NOMO-1 treated with dmso at 0.1 percent for 144 hours (cell line): ENCODE measurements at regions not wholly inside any gene's neighbourhood (a gene's known extent, or its start where the extent isn't known, plus 50 kb on each side); places are given as distances from the start of the nearest gene placed in this dataset.
"Not testable (repeated sequence)": the region's sequence is repeated elsewhere in the genome, so short reads cannot be mapped to it uniquely, and the experiment has no call there.

Experiments used
- DNase-seq: peaks from one replicate; lab custom pipeline; 2025; ENCODE audit not compliant: unreplicated experiment; lab: John Stamatoyannopoulos, UW

- no peak for DNase-seq
Measured at GRCh38 chr2:83470928-83471327, 988.2 kb downstream of the SUCLG1 start.

DNA sequence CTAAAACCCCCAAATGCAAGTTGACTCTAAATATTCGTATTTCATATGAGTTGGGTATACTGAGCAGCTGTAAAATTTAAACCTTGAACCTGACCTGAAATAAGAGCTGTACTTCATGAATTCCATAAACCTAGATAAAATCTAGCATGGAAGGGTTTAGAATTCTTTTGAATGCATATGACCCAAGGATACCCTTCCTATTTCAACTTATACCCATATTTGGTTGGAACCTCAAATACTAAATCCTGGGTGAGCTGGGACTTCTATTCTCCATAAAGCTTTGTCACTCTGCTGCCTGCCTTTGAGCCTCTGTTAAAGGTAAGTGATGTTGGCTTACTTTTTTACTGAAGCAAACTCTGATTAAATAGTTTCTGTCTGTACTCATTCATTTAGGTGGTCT is 994.6 kb downstream of the SUCLG1 start:
- no peak for DNase-seq

- DNase-seq: no peak
Measured at GRCh38 chr2:83462881-83463280, 996.2 kb downstream of the SUCLG1 start.

DNA sequence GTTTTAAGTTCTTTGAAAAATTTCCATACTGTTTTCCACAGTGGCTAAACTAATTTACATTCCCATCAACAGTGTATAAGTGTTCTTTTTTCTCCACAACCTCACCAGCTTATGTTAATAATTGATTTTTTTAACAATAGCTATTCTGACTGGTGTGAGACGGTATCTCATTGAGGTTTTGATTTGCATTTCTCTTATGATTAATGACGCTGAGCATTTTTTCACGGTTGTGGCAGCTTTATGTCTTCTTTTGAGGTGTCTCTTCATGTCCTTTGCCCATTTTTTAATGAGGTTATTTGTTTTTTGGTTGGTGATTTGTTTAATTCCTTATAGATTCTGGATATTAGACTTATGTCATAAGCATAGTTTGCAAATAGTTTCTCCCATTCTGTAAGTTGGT is 997.9 kb downstream of the SUCLG1 start:
- DNase-seq: no peak

- DNase-seq: no peak
Measured at GRCh38 chr2:83459456-83459855, 999.6 kb downstream of the SUCLG1 start.

DNA sequence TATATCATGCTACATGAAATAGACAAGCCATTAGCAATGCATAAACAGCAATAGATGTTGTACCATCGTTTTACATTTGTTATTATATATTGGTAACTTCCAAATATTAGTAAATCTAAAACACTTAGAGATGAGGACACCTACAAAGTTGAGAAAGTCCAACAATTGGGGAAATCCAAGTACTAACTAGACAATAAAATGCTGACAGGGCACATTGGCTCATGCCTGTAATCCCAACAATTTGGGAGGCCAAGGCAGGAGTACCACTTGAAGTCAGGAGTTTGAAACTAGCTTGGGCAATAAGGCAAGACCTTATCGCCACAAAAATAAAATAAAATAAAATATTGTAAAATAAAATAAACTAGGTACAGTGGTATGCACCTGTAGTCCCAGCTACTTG is 1023.1 kb downstream of the SUCLG1 start:
- DNase-seq: no peak

DNA sequence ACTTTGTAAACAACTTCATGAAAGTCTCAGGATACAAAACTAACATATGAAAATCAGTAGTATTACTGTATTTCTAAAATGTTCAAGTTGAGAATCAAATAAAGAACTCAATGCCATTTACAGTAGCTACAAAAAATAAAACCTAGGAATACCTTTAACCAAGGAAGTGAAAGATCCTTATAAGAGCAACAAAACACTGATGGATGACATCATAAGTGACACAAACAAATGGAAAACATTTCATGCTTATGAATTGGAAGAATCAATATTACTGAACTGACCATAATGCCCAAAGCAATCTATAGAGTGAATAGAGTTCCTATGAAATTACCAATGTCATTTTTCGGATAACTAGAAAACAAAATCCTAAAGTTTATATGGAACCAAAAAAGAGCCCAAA is 1038.1 kb downstream of the SUCLG1 start:
- DNase-seq: no peak

- no peak for DNase-seq
Measured at GRCh38 chr2:83394134-83394904, 1064.8 kb downstream of the SUCLG1 start.

DNA sequence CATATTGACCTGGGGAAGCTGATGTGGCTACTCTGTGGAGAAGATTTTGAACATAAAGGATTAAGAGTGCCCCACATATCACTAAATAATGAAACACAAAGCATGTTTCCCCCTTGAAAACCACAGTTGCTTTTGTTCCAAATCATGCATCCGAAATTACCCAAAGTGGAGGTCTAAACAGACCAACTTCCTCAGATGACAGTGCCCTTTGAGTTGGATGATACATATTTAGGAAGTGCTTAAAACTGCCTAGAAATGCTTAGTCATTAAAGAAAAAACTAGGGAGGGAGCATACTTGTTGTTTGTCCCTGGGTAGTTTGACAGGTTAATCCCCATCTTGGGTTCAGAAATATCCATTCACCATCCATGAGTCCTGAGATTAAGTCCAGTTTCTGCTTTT is 1070.3 kb downstream of the SUCLG1 start:
- DNase-seq: peak; percentile 1

GRCh38 chr2:83386549-83386948 is 1072.5 kb downstream of the SUCLG1 start:
- DNase-seq: no peak

GRCh38 chr2:83378921-83379320 is 1080.2 kb downstream of the SUCLG1 start:
- DNase-seq: no peak

- no peak for DNase-seq
Measured at GRCh38 chr2:83376731-83377130, 1082.3 kb downstream of the SUCLG1 start.

DNA sequence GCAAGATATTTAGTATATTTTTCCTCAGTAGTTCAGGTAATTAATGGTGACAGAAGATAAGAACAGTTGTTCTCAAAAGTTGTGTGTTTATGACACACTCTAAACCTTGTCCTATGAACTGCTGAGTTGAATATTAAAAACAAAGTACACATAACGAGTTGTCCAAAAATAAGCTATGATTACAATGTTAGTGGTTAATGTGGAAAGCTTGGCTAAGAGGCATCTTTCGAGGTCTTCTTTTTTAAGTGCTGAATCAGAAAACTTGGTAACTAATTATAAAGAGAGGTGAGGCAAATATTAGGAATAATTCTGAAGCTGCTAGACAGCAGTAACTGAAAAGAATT is 1088.7 kb downstream of the SUCLG1 start:
- no peak for DNase-seq

DNA sequence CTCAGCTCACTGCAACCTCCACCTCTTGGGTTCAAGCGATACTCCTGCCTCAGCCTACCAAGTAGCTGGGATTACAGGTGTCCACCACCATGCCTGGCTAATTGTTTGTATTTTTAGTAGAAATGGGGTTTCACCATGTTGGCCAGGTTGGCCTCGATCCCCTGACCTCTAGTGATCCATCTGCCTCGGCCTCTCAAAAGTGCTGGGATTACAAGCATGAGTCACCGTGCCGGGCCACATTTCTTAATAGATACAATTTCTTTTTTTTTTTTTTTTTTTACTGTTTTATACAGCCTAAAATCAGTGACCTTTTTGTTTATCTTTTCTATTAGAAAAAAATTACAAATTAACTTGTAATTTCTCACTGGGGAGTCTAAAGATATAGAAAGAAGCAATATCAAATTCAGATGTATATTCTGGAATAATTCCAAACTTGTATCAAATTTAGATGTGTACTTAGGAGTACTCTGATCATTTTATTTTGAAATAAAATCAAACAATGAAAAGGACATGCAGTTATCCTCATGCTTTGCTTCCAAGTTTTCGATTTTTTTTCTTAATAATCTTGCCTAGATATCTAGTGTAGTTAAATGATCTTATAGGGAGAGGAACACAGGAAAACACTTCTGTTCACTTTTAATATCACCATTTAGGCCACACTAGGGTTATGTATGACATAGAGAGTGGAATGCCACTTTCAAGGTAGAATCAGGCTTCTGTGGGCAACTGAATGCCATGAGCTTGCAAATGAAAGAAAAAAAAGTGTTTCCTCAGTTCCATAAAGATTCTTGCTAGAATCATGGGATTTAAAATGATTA is 1089.3 kb downstream of the SUCLG1 start:
- no peak for DNase-seq

DNA sequence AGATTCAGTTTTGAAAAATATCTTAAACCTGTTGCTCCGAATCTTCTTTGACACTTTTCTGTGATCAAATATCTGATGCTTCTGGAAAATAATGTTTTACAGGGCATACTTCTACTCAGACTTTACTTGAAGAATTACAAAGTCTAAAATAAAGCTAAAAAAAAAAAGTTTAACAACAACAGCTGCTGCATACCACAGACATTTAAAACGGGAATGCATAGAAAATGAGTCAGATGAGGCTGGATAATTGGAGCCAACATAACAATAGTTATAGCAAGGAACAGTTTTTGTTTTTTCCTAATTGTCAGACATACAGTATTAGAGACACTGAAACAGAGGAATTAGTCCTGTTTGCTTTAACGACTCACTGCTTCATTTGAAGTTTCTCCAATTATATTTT is 1090.2 kb downstream of the SUCLG1 start:
- DNase-seq: no peak

DNA sequence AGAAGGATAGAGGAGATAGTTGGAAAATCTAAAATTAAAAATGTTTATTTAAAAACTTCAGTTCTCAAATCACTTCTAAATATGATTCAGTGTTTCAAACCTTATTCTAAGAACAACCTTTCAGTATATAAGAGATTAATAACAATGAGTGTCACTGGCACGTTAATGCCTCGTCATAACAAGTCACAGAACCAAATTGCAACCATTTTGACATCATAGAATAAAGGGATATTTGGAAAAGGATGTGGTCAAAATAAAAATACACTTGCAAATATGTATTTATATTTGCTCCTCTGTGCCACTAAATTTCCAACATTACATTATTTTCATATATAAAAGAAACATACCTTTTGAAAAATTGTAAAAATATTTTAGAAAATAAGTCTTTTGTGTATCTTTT is 1090.6 kb downstream of the SUCLG1 start:
- no peak for DNase-seq

DNA sequence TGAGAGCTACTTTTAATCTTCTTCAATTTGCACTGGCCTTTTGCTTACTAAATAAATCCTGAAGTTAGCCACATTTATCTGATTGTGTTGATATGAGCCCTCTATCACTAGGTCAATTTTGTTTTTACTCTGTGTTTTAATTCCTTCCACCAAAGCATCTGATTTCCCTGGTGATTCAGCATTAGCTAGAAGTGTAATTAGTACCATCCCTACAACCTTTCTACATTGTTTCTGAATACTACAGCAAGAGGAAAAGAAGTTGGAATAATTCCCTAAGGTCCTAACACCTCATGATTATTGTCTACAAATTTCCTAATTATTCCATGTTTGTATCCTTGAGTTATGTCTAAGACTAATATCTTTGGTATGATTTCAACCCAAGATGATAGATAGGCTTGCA is 1093.6 kb downstream of the SUCLG1 start:
- DNase-seq: no peak

- no peak for DNase-seq
Measured at GRCh38 chr2:83364264-83364663, 1094.8 kb downstream of the SUCLG1 start.

GRCh38 chr2:83363138-83363537 is 1095.9 kb downstream of the SUCLG1 start:
- not testable (repeated sequence) for DNase-seq

GRCh38 chr2:83359336-83359735 is 1099.7 kb downstream of the SUCLG1 start:
- DNase-seq: no peak

DNA sequence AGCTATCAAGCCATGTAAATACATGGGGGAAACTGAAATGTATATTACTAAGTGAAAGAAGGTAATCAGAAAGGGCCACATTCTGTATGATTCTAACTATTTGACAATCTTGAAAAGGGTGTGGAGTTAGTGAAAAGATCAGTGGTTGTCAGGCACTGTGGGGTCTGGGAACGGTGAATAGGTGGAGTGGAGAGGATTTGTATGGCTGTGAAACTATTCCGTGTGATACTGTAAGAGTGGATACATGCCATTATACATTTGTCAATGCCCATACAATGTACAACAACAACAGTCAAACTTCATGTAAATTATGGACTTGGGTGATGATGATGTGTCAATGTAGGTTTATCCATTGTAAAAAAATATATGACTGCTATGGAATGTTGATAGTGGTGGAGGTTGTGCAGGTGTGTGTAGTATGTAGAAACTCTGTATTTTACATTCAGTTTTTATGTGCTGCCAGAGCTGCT is 1116.2 kb downstream of the SUCLG1 start:
- no peak for DNase-seq

DNA sequence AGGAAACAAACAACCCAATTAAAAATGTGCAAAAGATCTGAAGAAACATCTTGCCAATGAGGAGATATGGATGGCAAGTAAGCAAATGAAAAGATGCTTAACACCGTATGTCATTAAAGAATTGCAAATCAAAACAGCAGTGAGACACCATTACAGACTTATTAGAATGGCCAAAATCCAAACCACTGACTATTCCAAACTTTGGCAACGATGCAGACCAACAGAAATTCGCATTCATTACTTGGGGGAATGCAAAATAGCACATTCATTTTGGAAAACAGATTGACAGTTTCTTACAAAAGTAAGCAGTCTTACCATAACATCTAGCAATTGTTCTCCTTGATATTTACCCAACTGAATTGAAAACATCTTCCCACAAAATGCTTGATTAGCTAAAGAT is 1118.7 kb downstream of the SUCLG1 start:
- no peak for DNase-seq
